ENCODE measurements at regions not wholly inside any gene's neighbourhood (a gene's known extent, or its start where the extent isn't known, plus 50 kb on each side); places are given as distances from the start of the nearest gene placed in this dataset.

- Histone ChIP-seq H4K20me1 (ENCODE audit: insufficient read depth, low read length) (no peaks in the 10 kb centered on the region), H3K4me3 (replicated peaks in 1 of 3; ENCODE audit: low read depth in 2 of 3, low read length in 3 of 3) (no peak overlapping the region), H3K9ac (ENCODE audit: insufficient read depth, low read length, poor library complexity, severe bottlenecking) (no peak overlapping the region), H3K36me3 (replicated peaks in 1 of 2; ENCODE audit: control insufficient read depth in 1 of 2, insufficient read depth in 2 of 2, low read length in 2 of 2) (no peaks in the 10 kb centered on the region), H3K9me3 (replicated peaks in 1 of 2; ENCODE audit: control insufficient read depth in 1 of 2, insufficient read depth in 1 of 2, low read length in 2 of 2) (peaks cover 5 to 16% of the 10 kb centered on the region in 2 donors), H3K4me1 (ENCODE audit: control insufficient read depth in 1 of 2, insufficient read depth in 2 of 2, low read length in 2 of 2) (no peaks in the 10 kb centered on the region), H3K4me2 (replicated peaks; ENCODE audit: extremely low read depth, low read length, poor library complexity, severe bottlenecking) (no peak overlapping the region), H3K27ac (ENCODE audit: low read depth in 1 of 2, low read length in 2 of 2) (no peak overlapping the region), H2AFZ (ENCODE audit: insufficient read depth, low read depth, low read length, poor library complexity, severe bottlenecking) (no peak overlapping the region), H3K27me3 (ENCODE audit: control insufficient read depth in 2 of 2, insufficient read depth in 2 of 2, low read length in 2 of 2) (no peaks in the 10 kb centered on the region), H3K79me2 (ENCODE audit: insufficient read depth, low read length) (no peaks in the 10 kb centered on the region)
- no peak for TF ChIP-seq CTCF (IDR thresholded peaks at IDR 0.05)
- 89% methylated on average over 4 of the region's 4 CpGs for WGBS (ENCODE audit: insufficient coverage)
- H3K27ac Mint-ChIP-seq = no peak overlapping the region
- intact Hi-C loops (cut with micrococcal nuclease) = no loop called here
- no peak overlapping the region for H3K4me3 Mint-ChIP-seq
- DNase-seq = no peak
- peaks cover 5 to 18% (median 14%) of the 10 kb centered on the region in 7 donors for H3K9me3 Mint-ChIP-seq
- no peaks in the 10 kb centered on the region for H3K36me3 Mint-ChIP-seq
- no peaks in the 10 kb centered on the region for H3K27me3 Mint-ChIP-seq (ENCODE audit: low read depth in 3 of 3)
- H3K4me1 Mint-ChIP-seq = no peaks in the 10 kb centered on the region
Observed at GRCh38 chr20:6311841-6312655, 189.2 kb upstream of the FERMT1 start.

- peaks cover 7 to 18% (median 14%) of the 10 kb centered on the region in 7 donors for H3K9me3 Mint-ChIP-seq
- H4K20me1 ChIP-seq (ENCODE audit: insufficient read depth, low read length) = no peaks in the 10 kb centered on the region
- no peak overlapping the region for H3K4me3 Mint-ChIP-seq
- H2AFZ ChIP-seq (ENCODE audit: insufficient read depth, low read depth, low read length, poor library complexity, severe bottlenecking) = no peak overlapping the region
- no CpG with 5 or more reads among the region's 1 CpG for WGBS (ENCODE audit: insufficient coverage)
- no peaks in the 10 kb centered on the region for H3K36me3 ChIP-seq (replicated peaks in 1 of 2; ENCODE audit: control insufficient read depth in 1 of 2, insufficient read depth in 2 of 2, low read length in 2 of 2)
- H3K27me3 ChIP-seq (ENCODE audit: control insufficient read depth in 2 of 2, insufficient read depth in 2 of 2, low read length in 2 of 2) = no peaks in the 10 kb centered on the region
- no peak overlapping the region for H3K27ac ChIP-seq (ENCODE audit: low read depth in 1 of 2, low read length in 2 of 2)
- no peaks in the 10 kb centered on the region for H3K4me1 Mint-ChIP-seq
- no peak overlapping the region for H3K4me3 ChIP-seq (replicated peaks in 1 of 3; ENCODE audit: low read depth in 2 of 3, low read length in 3 of 3)
- no peak for DNase-seq
- no peak overlapping the region for H3K9ac ChIP-seq (ENCODE audit: insufficient read depth, low read length, poor library complexity, severe bottlenecking)
- H3K79me2 ChIP-seq (ENCODE audit: insufficient read depth, low read length) = no peaks in the 10 kb centered on the region
- no peak overlapping the region for H3K4me2 ChIP-seq (replicated peaks; ENCODE audit: extremely low read depth, low read length, poor library complexity, severe bottlenecking)
- H3K27ac Mint-ChIP-seq = no peak overlapping the region
- H3K36me3 Mint-ChIP-seq = no peaks in the 10 kb centered on the region
- no peaks in the 10 kb centered on the region for H3K27me3 Mint-ChIP-seq (ENCODE audit: low read depth in 3 of 3)
- TF ChIP-seq CTCF (IDR thresholded peaks at IDR 0.05) = no peak
- intact Hi-C loops (cut with micrococcal nuclease) = no loop called here
- no peaks in the 10 kb centered on the region for H3K4me1 ChIP-seq (ENCODE audit: control insufficient read depth in 1 of 2, insufficient read depth in 2 of 2, low read length in 2 of 2)
- peaks cover 5 to 16% of the 10 kb centered on the region in 2 donors for H3K9me3 ChIP-seq (replicated peaks in 1 of 2; ENCODE audit: control insufficient read depth in 1 of 2, insufficient read depth in 1 of 2, low read length in 2 of 2)
Observed at GRCh38 chr20:6311097-6311496, 188.3 kb upstream of the FERMT1 start.

All from CD14-positive monocyte (primary cell).